WTC11 (cell line): ENCODE measurements at regions not wholly inside any gene's neighbourhood (a gene's known extent, or its start where the extent isn't known, plus 50 kb on each side); places are given as distances from the start of the nearest gene placed in this dataset.

Experiments
- ATF1 ChIP-seq: sonication (generic); formaldehyde crosslinking; IDR thresholded peaks from 2 replicates; pipeline ENCODE4 v1.8.1; 2023; ENCODE audit warnings: mild to moderate bottlenecking, moderate library complexity, missing genetic modification reagents
- ESRRA ChIP-seq: sonication (generic); formaldehyde crosslinking; IDR thresholded peaks from 2 replicates; pipeline ENCODE4 v1.8.1; 2022; ENCODE audit warnings: mild to moderate bottlenecking, missing genetic modification reagents, borderline replicate concordance
- FOXJ3 ChIP-seq: sonication (generic); formaldehyde crosslinking; IDR thresholded peaks from 2 replicates; pipeline ENCODE4 v1.9.0; 2021; ENCODE audit warnings: missing genetic modification reagents, mild to moderate bottlenecking, borderline replicate concordance
- NR3C1 ChIP-seq: sonication (generic); formaldehyde crosslinking; conservative IDR thresholded peaks from 2 replicates; pipeline ENCODE4 v1.8.1; 2023; ENCODE audit warnings: low read depth, mild to moderate bottlenecking, missing genetic modification reagents
- OVOL2 ChIP-seq: fragments of 250-450 bp; sonication (Bioruptor Pico); IDR thresholded peaks from 2 replicates; pipeline ENCODE4 v1.9.0; 2021; ENCODE audit warnings: mild to moderate bottlenecking, borderline replicate concordance
- TF ChIP-seq, protein P1 (sequence below): fragments of 200-600 bp; IDR thresholded peaks from 2 replicates; pipeline ENCODE4 v1.8.0; 2022; ENCODE audit warnings: antibody characterized with exemption
- TF ChIP-seq, protein P2 (sequence below): sonication (generic); formaldehyde crosslinking; IDR thresholded peaks from 2 replicates; pipeline ENCODE4 v1.8.0; 2022; ENCODE audit warnings: mild to moderate bottlenecking, missing genetic modification reagents
- TF ChIP-seq, protein P3 (sequence below): sonication (generic); formaldehyde crosslinking; IDR thresholded peaks from 2 replicates; pipeline ENCODE4 v1.8.1; 2023; ENCODE audit warnings: mild to moderate bottlenecking, missing genetic modification reagents, moderate library complexity

DNA sequence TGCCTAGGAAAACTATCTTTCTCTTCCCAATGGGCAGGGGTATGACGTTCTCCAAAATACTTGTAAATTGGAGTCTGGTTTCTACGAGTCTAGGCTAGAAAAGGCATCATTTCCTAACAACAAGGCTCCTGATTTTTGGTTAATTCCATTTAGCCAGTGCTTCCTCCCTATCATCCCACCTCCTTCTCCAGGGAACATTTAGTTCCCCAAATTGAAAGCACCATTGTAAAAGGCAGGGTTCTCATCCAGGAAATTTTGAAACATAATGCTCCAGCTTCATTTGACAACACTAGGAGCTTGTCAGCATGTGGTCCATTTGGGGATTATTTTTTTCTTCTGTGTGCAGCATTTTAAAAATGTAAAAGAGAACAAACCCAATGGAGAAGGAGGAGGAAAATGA, 256.5 kb upstream of the GRIA1 start:
- TF ChIP-seq, protein P1, sequence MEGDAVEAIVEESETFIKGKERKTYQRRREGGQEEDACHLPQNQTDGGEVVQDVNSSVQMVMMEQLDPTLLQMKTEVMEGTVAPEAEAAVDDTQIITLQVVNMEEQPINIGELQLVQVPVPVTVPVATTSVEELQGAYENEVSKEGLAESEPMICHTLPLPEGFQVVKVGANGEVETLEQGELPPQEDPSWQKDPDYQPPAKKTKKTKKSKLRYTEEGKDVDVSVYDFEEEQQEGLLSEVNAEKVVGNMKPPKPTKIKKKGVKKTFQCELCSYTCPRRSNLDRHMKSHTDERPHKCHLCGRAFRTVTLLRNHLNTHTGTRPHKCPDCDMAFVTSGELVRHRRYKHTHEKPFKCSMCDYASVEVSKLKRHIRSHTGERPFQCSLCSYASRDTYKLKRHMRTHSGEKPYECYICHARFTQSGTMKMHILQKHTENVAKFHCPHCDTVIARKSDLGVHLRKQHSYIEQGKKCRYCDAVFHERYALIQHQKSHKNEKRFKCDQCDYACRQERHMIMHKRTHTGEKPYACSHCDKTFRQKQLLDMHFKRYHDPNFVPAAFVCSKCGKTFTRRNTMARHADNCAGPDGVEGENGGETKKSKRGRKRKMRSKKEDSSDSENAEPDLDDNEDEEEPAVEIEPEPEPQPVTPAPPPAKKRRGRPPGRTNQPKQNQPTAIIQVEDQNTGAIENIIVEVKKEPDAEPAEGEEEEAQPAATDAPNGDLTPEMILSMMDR, result no peak
- TF ChIP-seq ESRRA (no peak), ATF1 (no peak), NR3C1 (CRISPR knock-in tag) (no peak), FOXJ3 (CRISPR knock-in tag) (no peak), OVOL2 (CRISPR knock-in tag) (no peak)
- TF ChIP-seq, protein P2, sequence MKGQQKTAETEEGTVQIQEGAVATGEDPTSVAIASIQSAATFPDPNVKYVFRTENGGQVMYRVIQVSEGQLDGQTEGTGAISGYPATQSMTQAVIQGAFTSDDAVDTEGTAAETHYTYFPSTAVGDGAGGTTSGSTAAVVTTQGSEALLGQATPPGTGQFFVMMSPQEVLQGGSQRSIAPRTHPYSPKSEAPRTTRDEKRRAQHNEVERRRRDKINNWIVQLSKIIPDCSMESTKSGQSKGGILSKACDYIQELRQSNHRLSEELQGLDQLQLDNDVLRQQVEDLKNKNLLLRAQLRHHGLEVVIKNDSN (CRISPR knock-in tag), result no peak
- TF ChIP-seq, protein P3, sequence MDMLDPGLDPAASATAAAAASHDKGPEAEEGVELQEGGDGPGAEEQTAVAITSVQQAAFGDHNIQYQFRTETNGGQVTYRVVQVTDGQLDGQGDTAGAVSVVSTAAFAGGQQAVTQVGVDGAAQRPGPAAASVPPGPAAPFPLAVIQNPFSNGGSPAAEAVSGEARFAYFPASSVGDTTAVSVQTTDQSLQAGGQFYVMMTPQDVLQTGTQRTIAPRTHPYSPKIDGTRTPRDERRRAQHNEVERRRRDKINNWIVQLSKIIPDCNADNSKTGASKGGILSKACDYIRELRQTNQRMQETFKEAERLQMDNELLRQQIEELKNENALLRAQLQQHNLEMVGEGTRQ, result no peak
